HG02870 (cell line): ENCODE measurements at regions not wholly inside any gene's neighbourhood (a gene's known extent, or its start where the extent isn't known, plus 50 kb on each side); places are given as distances from the start of the nearest gene placed in this dataset.

Source experiments
- ATAC-seq: cut with Tn5 transposase; IDR thresholded peaks from one replicate; pipeline ENCODE4 v1.9.1; 2021; ENCODE audit warnings: mild to moderate bottlenecking, moderate library complexity; ENCODE audit not compliant: unreplicated experiment

GRCh38 chr20:24039196-24039595, 50.6 kb upstream of the GGTLC1 start:
- no peak for ATAC-seq
